H1 (cell line): ENCODE measurements at regions not wholly inside any gene's neighbourhood (a gene's known extent, or its start where the extent isn't known, plus 50 kb on each side); places are given as distances from the start of the nearest gene placed in this dataset.

Experiments used
- ASH2L ChIP-seq: fragments of 200-600, 300-600 bp; sonication (generic); IDR thresholded peaks from one replicate; pipeline ENCODE4 v1.7.1; 2017; ENCODE audit warnings: low read length
- ATF3 ChIP-seq: IDR thresholded peaks from 2 replicates; pipeline ENCODE4 v1.6.1; 2011; ENCODE audit warnings: low read depth, mild to moderate bottlenecking, low read length; ENCODE audit not compliant: insufficient read depth
- CHD1 ChIP-seq: IDR thresholded peaks from 2 replicates; pipeline ENCODE4 v1.6.1; 2012; ENCODE audit warnings: low read depth, low read length, improper control_type of control experiment
- CHD7 ChIP-seq: fragments of 300-600 bp; sonication (generic); IDR thresholded peaks from 2 replicates; pipeline ENCODE4 v1.7.1; 2012; ENCODE audit warnings: low read length, moderate library complexity, mild to moderate bottlenecking, inconsistent platforms; ENCODE audit not compliant: insufficient replicate concordance
- SAP30 ChIP-seq: fragments of 300-600 bp; sonication (generic); IDR thresholded peaks from 2 replicates; pipeline ENCODE4 v1.7.1; 2012; ENCODE audit warnings: low read length, moderate library complexity, mild to moderate bottlenecking, inconsistent platforms; ENCODE audit not compliant: insufficient read depth, insufficient replicate concordance
- SIX5 ChIP-seq: IDR thresholded peaks from 2 replicates; pipeline ENCODE4 v1.6.1; 2011; ENCODE audit warnings: mild to moderate bottlenecking, low read depth, low read length
- TEAD4 ChIP-seq: IDR thresholded peaks from 2 replicates; pipeline ENCODE4 v1.6.1; 2012; ENCODE audit warnings: low read depth, low read length, inconsistent platforms, mixed read lengths
- YY1 ChIP-seq: IDR thresholded peaks from 2 replicates; pipeline ENCODE4 v1.6.1; 2011; ENCODE audit warnings: low read depth, mild to moderate bottlenecking, low read length
- ZNF274 ChIP-seq: IDR thresholded peaks from 2 replicates; pipeline ENCODE4 v1.7.0; 2012; ENCODE audit warnings: low read length, borderline replicate concordance; ENCODE audit errors: extremely low read depth

GRCh38 chr12:89087876-89088275, 264.4 kb downstream of the DUSP6 start (continued):
- peak; percentile 77 for TF ChIP-seq CHD7
- no peak for TF ChIP-seq ZNF274
- peak; percentile 25 for TF ChIP-seq ASH2L
- no peak for TF ChIP-seq CHD1
- TF ChIP-seq SIX5, result no peak
- no peak for TF ChIP-seq ATF3
- peak; percentile 50; the same call in 1 of the 2 replicates for TF ChIP-seq YY1
- no peak for TF ChIP-seq SAP30
- TF ChIP-seq TEAD4, result peak; percentile 93
- TF ChIP-seq, all 59 proteins: peak for 4
